Transverse colon (tissue), 4 donors: ENCODE measurements at regions not wholly inside any gene's neighbourhood (a gene's known extent, or its start where the extent isn't known, plus 50 kb on each side); places are given as distances from the start of the nearest gene placed in this dataset.

Experiments used
- CTCF ChIP-seq, 5 experiments: fragments of 200-600 bp in 3 of 5; fragments of 450-650 bp in 2 of 5; sonication (generic) in 3 of 5; IDR thresholded peaks; 1 replicate in 2 of 5; 2 replicates in 3 of 5; pipeline ENCODE4 v1.5.1; 2016 to 2017; ENCODE audit warnings: antibody characterized with exemption in 5 of 5, inconsistent platforms in 3 of 5, mild to moderate bottlenecking in 2 of 5, moderate library complexity in 1 of 5
- POLR2A ChIP-seq: fragments of 450-650 bp; IDR thresholded peaks from one replicate; pipeline ENCODE4 v1.6.1; 2016; ENCODE audit warnings: antibody characterized with exemption, mild to moderate bottlenecking, moderate library complexity
- POLR2AphosphoS5 ChIP-seq, 3 donors: sonication (generic); formaldehyde crosslinking; IDR thresholded peaks; one replicate each; pipeline ENCODE4 v1.6.1; 2016; ENCODE audit warnings: antibody characterized with exemption in 3 of 3

GRCh38 chr13:61850794-61851193 is 435.1 kb upstream of the PCDH20 start:
- TF ChIP-seq CTCF (IDR thresholded peaks at IDR 0.05) (no peak), POLR2AphosphoS5 (IDR thresholded peaks at IDR 0.05) (no peak), POLR2A (no peak)
